NCI-H2107 treated with DMSO at 0.1 percent for 48 hours (cell line): ENCODE measurements at regions not wholly inside any gene's neighbourhood (a gene's known extent, or its start where the extent isn't known, plus 50 kb on each side); places are given as distances from the start of the nearest gene placed in this dataset.

ENCODE experiments used
- DNase-seq: peaks from one replicate; lab custom pipeline; 2025; ENCODE audit not compliant: unreplicated experiment; lab: John Stamatoyannopoulos, UW

GRCh38 chr5:38101897-38102296, 156.5 kb upstream of the EGFLAM start:
- DNase-seq: no peak

- DNase-seq: no peak
These were observed 158.9 kb upstream of the EGFLAM start for GRCh38 chr5:38099205-38100168.

GRCh38 chr5:38094889-38095288, 163.5 kb upstream of the EGFLAM start:
- DNase-seq: no peak

GRCh38 chr5:38093855-38094254, 164.5 kb upstream of the EGFLAM start:
- DNase-seq: no peak

GRCh38 chr5:38086777-38087176, 171.6 kb upstream of the EGFLAM start:
- DNase-seq: no peak

GRCh38 chr5:38079620-38080402, 178.5 kb upstream of the EGFLAM start:
- no peak for DNase-seq

GRCh38 chr5:38078161-38078560, 180.2 kb upstream of the EGFLAM start:
- no peak for DNase-seq

- no peak for DNase-seq
These were observed 180.7 kb upstream of the EGFLAM start for GRCh38 chr5:38077652-38078051.

GRCh38 chr5:38071831-38072694, 186.3 kb upstream of the EGFLAM start:
- DNase-seq: no peak

GRCh38 chr5:38070304-38070950, 187.9 kb upstream of the EGFLAM start:
- DNase-seq: no peak

- DNase-seq: no peak
These were observed 189.0 kb upstream of the EGFLAM start for GRCh38 chr5:38069360-38069759.

GRCh38 chr5:38060354-38060753, 198.0 kb upstream of the EGFLAM start:
- no peak for DNase-seq

- no peak for DNase-seq
These were observed 198.5 kb upstream of the EGFLAM start for GRCh38 chr5:38059876-38060275.

- no peak for DNase-seq
These were observed 206.4 kb upstream of the EGFLAM start for GRCh38 chr5:38051711-38052511.

- no peak for DNase-seq
These were observed 208.6 kb upstream of the GDNF start for GRCh38 chr5:38048400-38048799.

GRCh38 chr5:38046103-38046502, 206.3 kb upstream of the GDNF start:
- no peak for DNase-seq

- DNase-seq: no peak
These were observed 205.6 kb upstream of the GDNF start for GRCh38 chr5:38045446-38045845.

GRCh38 chr5:38039826-38040225, 200.0 kb upstream of the GDNF start:
- no peak for DNase-seq

- DNase-seq: no peak
These were observed 199.2 kb upstream of the GDNF start for GRCh38 chr5:38039091-38039490.

GRCh38 chr5:38036765-38037164, 196.9 kb upstream of the GDNF start:
- DNase-seq: no peak
